Adrenal gland (tissue), 9 donors: ENCODE measurements at regions not wholly inside any gene's neighbourhood (a gene's known extent, or its start where the extent isn't known, plus 50 kb on each side); places are given as distances from the start of the nearest gene placed in this dataset.

ENCODE experiments used
- DNase-seq, 7 donors: peaks; one replicate each; pipeline ENCODE4 v3.0.0-alpha.2; 2019 to 2020
- H3K27ac ChIP-seq, 5 donors: fragments of 200-600 bp; sonication (generic) in 4 of 5; 1 replicate in 3 of 5; 2 replicates in 2 of 5; pipeline versions ENCODE4 v1.5.1 to v1.8.0; 2016 to 2020; ENCODE audit warnings: mild to moderate bottlenecking in 1 of 5
- H3K27me3 ChIP-seq: fragments of 200-600 bp; 2 replicates; pipeline ENCODE4 v1.8.0; 2021
- H3K36me3 ChIP-seq, 2 donors: fragments of 200-600 bp; replicated peaks in 1 of 2; 1 replicate in 1 of 2; 2 replicates in 1 of 2; pipeline versions ENCODE4 v1.5.1 to v1.8.0; 2018 to 2022
- H3K4me1 ChIP-seq, 2 donors: fragments of 200-600 bp; replicated peaks in 1 of 2; 1 replicate in 1 of 2; 2 replicates in 1 of 2; pipeline versions ENCODE4 v1.5.1 to v1.8.0; 2018 to 2021
- H3K4me3 ChIP-seq, 4 donors: fragments of 200-600 bp; sonication (generic) in 3 of 4; one replicate each; pipeline ENCODE4 v1.5.1; 2016 to 2018
- H3K9me3 ChIP-seq, 3 donors: fragments of 200-600 bp; sonication (generic) in 1 of 3; replicated peaks in 1 of 3; 1 replicate in 2 of 3; 2 replicates in 1 of 3; pipeline versions ENCODE4 v1.5.1 to v1.8.0; 2016 to 2021
- CTCF ChIP-seq, 6 experiments: fragments of 450-650 bp in 4 of 6; fragments of 200-600 bp in 2 of 6; sonication (generic) in 1 of 6; IDR thresholded peaks; 1 replicate in 5 of 6; 2 replicates in 1 of 6; pipeline versions ENCODE4 v1.5.1 to v1.8.0; 2016 to 2021; ENCODE audit warnings: antibody characterized with exemption in 6 of 6, mild to moderate bottlenecking in 2 of 6, moderate library complexity in 1 of 6
- POLR2A ChIP-seq, 2 donors: fragments of 450-650 bp; IDR thresholded peaks; one replicate each; pipeline ENCODE4 v1.6.1; 2017; ENCODE audit warnings: antibody characterized with exemption in 2 of 2, mild to moderate bottlenecking in 2 of 2, moderate library complexity in 1 of 2
- WGBS, 4 donors: extraction: QIAGEN DNeasy Blood & Tissue Kit in 2 of 4; methylation state at CpG; one replicate each; pipeline versions ENCODE4 v1.1.5 to v1.1.7; 2013 to 2017; 5-methylcytosine and 5-hydroxymethylcytosine counted together
- intact Hi-C, 2 donors: fragments of 100-400 bp; cut with DNase I; formaldehyde crosslinking; loops; one replicate each; pipeline versions ENCODE4 v1.14.1 to v1.15.0; 2022 to 2023
- donor health status: healthy with polysubstance abuse.
- donor health status: Bipolar disorder and iron deficiency.
- donor health status: DM: yes; HTN: yes; CAD: no.
- donor health status: DM: no; HTN: no; CAD: no.
- donor health status: DM: no; HTN: no; CAD: no.

- Histone ChIP-seq H3K4me1 (peaks cover 0 to 3% of the 10 kb centered on the region in 2 donors), H3K27ac (no peak overlapping the region)
Observed at GRCh38 chr1:56389813-56390212, 189.6 kb downstream of the PLPP3 start.

GRCh38 chr1:56387071-56387740 lies 192.2 kb downstream of the PLPP3 start:
- no peak overlapping the region for H3K4me3 ChIP-seq
- DNase-seq: no peak
- no peaks in the 10 kb centered on the region for H3K27me3 ChIP-seq
- WGBS, 4 donors: 58 to 83% (median 78%) methylated on average over 1 of the region's 1 CpG
- no peak overlapping the region for H3K27ac ChIP-seq
- intact Hi-C loops: no loop called here
- no peaks in the 10 kb centered on the region for H3K9me3 ChIP-seq
- no peaks in the 10 kb centered on the region for H3K36me3 ChIP-seq
- H3K4me1 ChIP-seq: peaks cover 0 to 3% of the 10 kb centered on the region in 2 donors
- TF ChIP-seq POLR2A (IDR thresholded peaks at IDR 0.05): no peak
- TF ChIP-seq CTCF (IDR thresholded peaks at IDR 0.05): no peak

More at GRCh38 chr1:56389813-56390212, 189.6 kb downstream of the PLPP3 start:
- DNase-seq: no peak
- no peak for TF ChIP-seq CTCF (IDR thresholded peaks at IDR 0.05)
- TF ChIP-seq POLR2A (IDR thresholded peaks at IDR 0.05): no peak
- intact Hi-C loops: no loop called here
- Histone ChIP-seq H3K27me3 (no peaks in the 10 kb centered on the region), H3K4me3 (no peak overlapping the region), H3K36me3 (no peaks in the 10 kb centered on the region), H3K9me3 (no peaks in the 10 kb centered on the region)
- WGBS, 4 donors: 83 to 92% (median 87%) methylated on average over 2 of the region's 2 CpGs

DNA sequence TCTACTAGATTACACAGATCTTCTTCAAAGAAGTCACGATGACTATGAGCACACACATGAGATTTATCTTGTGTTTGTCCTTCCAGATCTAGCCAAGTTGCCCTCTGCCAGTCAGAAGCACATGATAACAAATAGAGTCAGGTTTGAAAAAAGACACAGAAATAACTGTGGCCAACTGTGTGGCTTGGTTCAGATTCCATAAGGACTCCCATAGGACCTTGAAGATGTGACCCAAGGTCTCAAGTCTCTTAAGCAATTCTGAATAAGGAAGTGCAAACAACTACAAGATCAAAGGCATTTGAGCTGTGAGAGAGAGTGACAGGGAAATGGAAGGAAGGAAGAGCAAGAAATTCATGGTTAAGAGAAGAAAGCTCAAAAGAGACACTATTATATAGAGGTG lies 194.0 kb downstream of the PLPP3 start:
- Histone ChIP-seq H3K4me1 (peaks cover 0 to 3% of the 10 kb centered on the region in 2 donors), H3K4me3 (no peak overlapping the region), H3K36me3 (no peaks in the 10 kb centered on the region), H3K9me3 (no peaks in the 10 kb centered on the region), H3K27ac (no peak overlapping the region), H3K27me3 (no peaks in the 10 kb centered on the region)
- intact Hi-C loops: no loop called here
- 33 to 57% (median 38%) methylated on average over 1 of the region's 1 CpG for WGBS, 4 donors
- peak in 3 of 7 donors; percentile 21 to 32 (median 24) for DNase-seq
- no peak for TF ChIP-seq POLR2A (IDR thresholded peaks at IDR 0.05)

DNA sequence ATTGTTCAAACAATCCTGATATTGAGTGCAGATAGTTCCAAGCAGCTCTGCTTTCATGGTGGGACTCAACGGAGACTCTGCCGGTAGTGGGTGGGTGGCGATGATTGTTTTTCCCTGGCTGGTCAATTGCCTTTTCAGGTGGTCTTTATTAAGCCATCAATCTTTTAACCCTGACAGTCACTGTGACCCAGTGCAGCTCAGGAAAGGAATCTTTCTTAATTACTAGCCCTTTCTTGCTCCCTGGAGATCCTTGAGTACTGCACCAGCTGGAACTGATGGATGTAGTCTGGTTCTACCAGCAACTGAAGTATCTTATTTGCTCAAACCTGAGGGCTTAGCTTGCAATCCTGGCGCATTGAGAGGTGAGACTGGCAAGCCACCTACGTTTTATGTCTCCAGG lies 196.4 kb downstream of the PLPP3 start:
- Histone ChIP-seq H3K9me3 (no peaks in the 10 kb centered on the region), H3K4me1 (peaks cover 0 to 3% of the 10 kb centered on the region in 2 donors), H3K36me3 (no peaks in the 10 kb centered on the region), H3K4me3 (no peak overlapping the region), H3K27me3 (no peaks in the 10 kb centered on the region), H3K27ac (no peak overlapping the region)
- TF ChIP-seq POLR2A (IDR thresholded peaks at IDR 0.05) (no peak), CTCF (IDR thresholded peaks at IDR 0.05) (no peak)
- 90 to 95% (median 92%) methylated on average over 5 of the region's 5 CpGs for WGBS, 4 donors
- DNase-seq: no peak
- intact Hi-C loops: no loop called here

DNA sequence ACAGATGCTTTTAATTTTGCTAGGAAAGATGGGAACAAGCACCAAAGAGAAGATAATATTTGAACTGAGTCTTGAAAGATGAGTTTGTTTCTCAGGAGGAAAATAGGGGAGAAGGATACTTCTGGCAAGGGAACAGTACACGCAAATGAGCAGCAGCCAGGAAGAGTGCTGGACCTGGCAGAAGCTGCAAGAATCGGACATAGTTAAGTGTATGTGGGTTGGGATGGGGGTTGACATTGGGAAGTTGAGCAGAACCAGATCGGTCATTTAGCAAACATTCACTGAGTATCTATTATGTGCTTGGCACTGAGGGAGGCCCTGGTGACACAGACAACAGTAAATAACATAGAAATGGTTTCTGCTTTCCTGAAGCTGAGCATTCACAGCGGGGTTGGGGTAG lies 198.8 kb downstream of the PLPP3 start:
- WGBS, 4 donors: 54 to 77% (median 71%) methylated on average over 4 of the region's 4 CpGs
- H3K36me3 ChIP-seq: no peaks in the 10 kb centered on the region
- DNase-seq: no peak
- TF ChIP-seq CTCF (IDR thresholded peaks at IDR 0.05) (no peak), POLR2A (IDR thresholded peaks at IDR 0.05) (no peak)
- H3K27ac ChIP-seq: no peak overlapping the region
- H3K27me3 ChIP-seq: no peaks in the 10 kb centered on the region
- peaks cover 0 to 11% of the 10 kb centered on the region in 2 donors for H3K4me1 ChIP-seq
- intact Hi-C loops: no loop called here
- H3K9me3 ChIP-seq: no peaks in the 10 kb centered on the region
- H3K4me3 ChIP-seq: no peak overlapping the region
